GM12891 (cell line): ENCODE measurements at regions not wholly inside any gene's neighbourhood (a gene's known extent, or its start where the extent isn't known, plus 50 kb on each side); places are given as distances from the start of the nearest gene placed in this dataset.

ENCODE experiments used
- DNase-seq: peaks from one replicate; pipeline ENCODE4 v3.0.0; 2011; ENCODE audit warnings: low spot score; ENCODE audit not compliant: insufficient read length
- FAIRE-seq: peaks from 2 replicates; lab custom pipeline; 2011; peaks lifted over from hg19 to GRCh38; lab: Jason Lieb, UNC
- PAX5 ChIP-seq: IDR thresholded peaks from 2 replicates; pipeline ENCODE4 v1.6.1; 2011; ENCODE audit warnings: low read length, moderate library complexity, mild to moderate bottlenecking; ENCODE audit not compliant: insufficient read depth, severe bottlenecking
- POLR2A ChIP-seq: IDR thresholded peaks from 2 replicates; pipeline ENCODE4 v1.6.1; 2011; ENCODE audit warnings: low read depth, low read length, control low read depth
- POLR2AphosphoS5 ChIP-seq: IDR thresholded peaks from 2 replicates; pipeline ENCODE4 v1.6.1; 2011; ENCODE audit warnings: low read depth, low read length, control low read depth
- POU2F2 ChIP-seq: IDR thresholded peaks from 2 replicates; pipeline ENCODE4 v1.6.1; 2011; ENCODE audit warnings: low read depth, mild to moderate bottlenecking, control low read depth, low read length, moderate library complexity
- SPI1 ChIP-seq: IDR thresholded peaks from 2 replicates; pipeline ENCODE4 v1.6.1; 2011; ENCODE audit warnings: low read depth, low read length, control low read depth
- TAF1 ChIP-seq: IDR thresholded peaks from 2 replicates; pipeline ENCODE4 v1.6.1; 2011; ENCODE audit warnings: low read depth, low read length, control low read depth

- no peak for DNase-seq
- no peak for TF ChIP-seq POLR2AphosphoS5
- no peak for TF ChIP-seq SPI1
- TF ChIP-seq TAF1 = no peak
- TF ChIP-seq PAX5 = no peak
- no peak for TF ChIP-seq POU2F2
- no peak for TF ChIP-seq POLR2A
- FAIRE-seq = no peak
These were observed 98.4 kb upstream of the ERCC6L2 start for GRCh38 chr9:95777136-95777535.

GRCh38 chr9:95776176-95776575 lies 99.3 kb upstream of the ERCC6L2 start:
- DNase-seq = no peak
- FAIRE-seq = no peak
- TF ChIP-seq PAX5 = no peak
- no peak for TF ChIP-seq SPI1
- no peak for TF ChIP-seq TAF1
- no peak for TF ChIP-seq POLR2A
- no peak for TF ChIP-seq POLR2AphosphoS5
- no peak for TF ChIP-seq POU2F2

- FAIRE-seq = no peak
- no peak for TF ChIP-seq SPI1
- TF ChIP-seq POLR2A = no peak
- no peak for TF ChIP-seq POU2F2
- no peak for TF ChIP-seq PAX5
- TF ChIP-seq POLR2AphosphoS5 = no peak
- TF ChIP-seq TAF1 = no peak
These were observed 100.3 kb upstream of the ERCC6L2 start for GRCh38 chr9:95775191-95775590.

GRCh38 chr9:95773053-95773418 lies 102.5 kb upstream of the ERCC6L2 start:
- TF ChIP-seq SPI1 (no peak), POLR2A (no peak), POLR2AphosphoS5 (no peak), PAX5 (no peak), TAF1 (no peak), POU2F2 (no peak)
- FAIRE-seq = no peak
- no peak for DNase-seq

More at GRCh38 chr9:95775191-95775590, 100.3 kb upstream of the ERCC6L2 start:
- no peak for DNase-seq

- DNase-seq (no peak), FAIRE-seq (no peak)
- TF ChIP-seq POLR2AphosphoS5 = no peak
- no peak for TF ChIP-seq POLR2A
- TF ChIP-seq SPI1 = no peak
- TF ChIP-seq POU2F2 = no peak
- TF ChIP-seq TAF1 = no peak
- no peak for TF ChIP-seq PAX5
These were observed 103.0 kb upstream of the ERCC6L2 start for GRCh38 chr9:95772320-95773052.

GRCh38 chr9:95771556-95772246 lies 103.8 kb upstream of the ERCC6L2 start:
- no peak for FAIRE-seq
- DNase-seq = no peak
- no peak for TF ChIP-seq POU2F2
- no peak for TF ChIP-seq TAF1
- TF ChIP-seq SPI1 = no peak
- TF ChIP-seq PAX5 = no peak
- no peak for TF ChIP-seq POLR2A
- no peak for TF ChIP-seq POLR2AphosphoS5

GRCh38 chr9:95770653-95771131 lies 104.8 kb upstream of the ERCC6L2 start:
- FAIRE-seq = no peak
- no peak for DNase-seq
- TF ChIP-seq PAX5 (no peak), POLR2A (no peak), POLR2AphosphoS5 (no peak)

- no peak for DNase-seq
- FAIRE-seq = no peak
- TF ChIP-seq PAX5 = no peak
- no peak for TF ChIP-seq POLR2A
- TF ChIP-seq SPI1 = no peak
- TF ChIP-seq TAF1 = no peak
- no peak for TF ChIP-seq POU2F2
- no peak for TF ChIP-seq POLR2AphosphoS5
These were observed 105.5 kb upstream of the ERCC6L2 start for GRCh38 chr9:95769909-95770433.

GRCh38 chr9:95769473-95769872 lies 106.0 kb upstream of the ERCC6L2 start:
- DNase-seq (no peak), FAIRE-seq (no peak)
- TF ChIP-seq POLR2AphosphoS5 (no peak), PAX5 (no peak), POLR2A (no peak), POU2F2 (no peak), TAF1 (no peak), SPI1 (no peak)
